ENCODE measurements at regions not wholly inside any gene's neighbourhood (a gene's known extent, or its start where the extent isn't known, plus 50 kb on each side); places are given as distances from the start of the nearest gene placed in this dataset.
A peak's percentile ranks its signal among the peaks of the same experiment; 100 is the strongest.

- BruUV-seq (replicated peaks), result no TSS peak
- H3K4me1 ChIP-seq (ENCODE audit: insufficient read depth, low read length, poor library complexity, severe bottlenecking), result no peaks in the 10 kb centered on the region
- CTCF ChIA-PET (ENCODE audit: unreplicated experiment), result no interaction called here
Observed at GRCh38 chr1:10928654-10929053, 83.8 kb upstream of the TARDBP start.

GRCh38 chr1:10932088-10932487 lies 80.4 kb upstream of the TARDBP start:
- H2AFZ ChIP-seq (ENCODE audit: low read length), result no peak overlapping the region
- peaks cover 9% of the 10 kb centered on the region for H3K4me1 ChIP-seq (ENCODE audit: insufficient read depth, low read length, poor library complexity, severe bottlenecking)
- H3K36me3 ChIP-seq (ENCODE audit: insufficient read depth, low read length), result no peaks in the 10 kb centered on the region
- DNase-seq (ENCODE audit: low spot score), result no peak
- H3K27ac ChIP-seq (ENCODE audit: low read depth, low read length, poor library complexity, severe bottlenecking), result no peak overlapping the region
- no peaks in the 10 kb centered on the region for H4K20me1 ChIP-seq (ENCODE audit: insufficient read depth, low read length)
- H3K4me3 ChIP-seq (ENCODE audit: low read depth, low read length, poor library complexity, severe bottlenecking), result no peak overlapping the region
- no peak overlapping the region for H3K4me2 ChIP-seq (ENCODE audit: low read length)
- no TSS peak for BruUV-seq (replicated peaks)
- H3K79me2 ChIP-seq (ENCODE audit: insufficient read depth, low read depth, low read length), result no peaks in the 10 kb centered on the region
- no peaks in the 10 kb centered on the region for H3K9me3 ChIP-seq (ENCODE audit: low read length)
- POLR2A ChIA-PET, result no interaction called here
- no peaks in the 10 kb centered on the region for H3K9me2 ChIP-seq (ENCODE audit: insufficient read depth, low read length)
- no peak for TF ChIP-seq EZH2phosphoT487 (IDR thresholded peaks at IDR 0.05; ENCODE audit: borderline replicate concordance, low read depth, low read length)
- TF ChIP-seq CTCF (conservative IDR thresholded peaks at IDR 0.05; ENCODE audit: low read length), result no peak
- intact Hi-C loops (cut with micrococcal nuclease; ENCODE audit: unreplicated experiment), result no loop called here
- CTCF ChIA-PET (ENCODE audit: unreplicated experiment), result no interaction called here

More at GRCh38 chr1:10928654-10929053, 83.8 kb upstream of the TARDBP start:
- no peaks in the 10 kb centered on the region for H3K9me2 ChIP-seq (ENCODE audit: insufficient read depth, low read length)
- DNase-seq (ENCODE audit: low spot score), result no peak
- no peaks in the 10 kb centered on the region for H3K79me2 ChIP-seq (ENCODE audit: insufficient read depth, low read depth, low read length)
- H3K4me3 ChIP-seq (ENCODE audit: low read depth, low read length, poor library complexity, severe bottlenecking), result no peak overlapping the region
- no peaks in the 10 kb centered on the region for H4K20me1 ChIP-seq (ENCODE audit: insufficient read depth, low read length)
- H3K9me3 ChIP-seq (ENCODE audit: low read length), result no peaks in the 10 kb centered on the region
- H2AFZ ChIP-seq (ENCODE audit: low read length), result no peak overlapping the region
- intact Hi-C loops (cut with micrococcal nuclease; ENCODE audit: unreplicated experiment), result no loop called here
- no peaks in the 10 kb centered on the region for H3K36me3 ChIP-seq (ENCODE audit: insufficient read depth, low read length)
- TF ChIP-seq CTCF (conservative IDR thresholded peaks at IDR 0.05; ENCODE audit: low read length) (no peak), EZH2phosphoT487 (IDR thresholded peaks at IDR 0.05; ENCODE audit: borderline replicate concordance, low read depth, low read length) (no peak)
- H3K27ac ChIP-seq (ENCODE audit: low read depth, low read length, poor library complexity, severe bottlenecking), result no peak overlapping the region
- no peak overlapping the region for H3K4me2 ChIP-seq (ENCODE audit: low read length)
- POLR2A ChIA-PET, result no interaction called here

GRCh38 chr1:10934150-10934818 lies 78.2 kb upstream of the TARDBP start:
- Histone ChIP-seq H3K4me1 (ENCODE audit: insufficient read depth, low read length, poor library complexity, severe bottlenecking) (peaks cover 11% of the 10 kb centered on the region), H3K4me3 (ENCODE audit: low read depth, low read length, poor library complexity, severe bottlenecking) (no peak overlapping the region), H3K27ac (ENCODE audit: low read depth, low read length, poor library complexity, severe bottlenecking) (no peak overlapping the region), H3K36me3 (ENCODE audit: insufficient read depth, low read length) (no peaks in the 10 kb centered on the region), H4K20me1 (ENCODE audit: insufficient read depth, low read length) (no peaks in the 10 kb centered on the region), H3K4me2 (ENCODE audit: low read length) (peak overlapping the region; percentile 29; the same call in 1 of the 2 replicates), H3K9me3 (ENCODE audit: low read length) (no peaks in the 10 kb centered on the region), H2AFZ (ENCODE audit: low read length) (no peak overlapping the region), H3K9me2 (ENCODE audit: insufficient read depth, low read length) (no peaks in the 10 kb centered on the region), H3K79me2 (ENCODE audit: insufficient read depth, low read depth, low read length) (no peaks in the 10 kb centered on the region)
- no peak for DNase-seq (ENCODE audit: low spot score)
- BruUV-seq (replicated peaks), result no TSS peak
- ChIA-PET CTCF (ENCODE audit: unreplicated experiment) (no interaction called here), POLR2A (no interaction called here)
- no peak for TF ChIP-seq CTCF (conservative IDR thresholded peaks at IDR 0.05; ENCODE audit: low read length)
- TF ChIP-seq EZH2phosphoT487 (IDR thresholded peaks at IDR 0.05; ENCODE audit: borderline replicate concordance, low read depth, low read length), result no peak
- intact Hi-C loops (cut with micrococcal nuclease; ENCODE audit: unreplicated experiment), result no loop called here

Data from OCI-LY7 (cell line).